A549 (cell line): ENCODE measurements at regions not wholly inside any gene's neighbourhood (a gene's known extent, or its start where the extent isn't known, plus 50 kb on each side); places are given as distances from the start of the nearest gene placed in this dataset.

Experiments used
- ATAC-seq, 2 experiments: fragments of 200-7000 bp in 1 of 2; fragments of >200 bp in 1 of 2; cut with Nextera tagmentation in 1 of 2; cut with Tn5 transposase in 1 of 2; 3 replicates each; pipeline versions ENCODE4 v1.8.0 to v1.9.1; 2018 to 2020; ENCODE audit warnings: mild to moderate bottlenecking in 1 of 2, moderate library complexity in 1 of 2
- CTCF ChIA-PET: fragments of 300-600 bp; sonication (Branson Sonifier 250); formaldehyde crosslinking; extraction: SDS; loops from one replicate; lab custom pipeline; 2021; ENCODE audit warnings: antibody characterized with exemption, inconsistent platforms; lab: Yijun Ruan, JAX
- POLR2A ChIA-PET: fragments of 350-600 bp; formaldehyde crosslinking; extraction: SDS; loops from one replicate; lab custom pipeline; 2021; ENCODE audit warnings: antibody characterized with exemption, inconsistent platforms; lab: Yijun Ruan, JAX
- DNase-seq, 2 experiments: peaks; one replicate each; pipeline versions ENCODE4 v3.0.0 to v3.0.0-alpha.2; 2011 to 2016; ENCODE audit warnings: low read depth in 1 of 2, low spot score in 1 of 2
- FAIRE-seq: peaks from 2 replicates; lab custom pipeline; 2011; peaks lifted over from hg19 to GRCh38; lab: Jason Lieb, UNC
- H3K27ac ChIP-seq, 2 experiments: fragments of >200 bp; sonication (Bioruptor Twin); formaldehyde crosslinking; 3 replicates each; pipeline ENCODE4 v1.5.1; 2016 to 2017
- H3K4me1 ChIP-seq: fragments of >200 bp; sonication (Bioruptor Twin); formaldehyde crosslinking; 3 replicates; pipeline ENCODE4 v1.6.1; 2016
- H3K4me2 ChIP-seq: fragments of >200 bp; sonication (Bioruptor Twin); formaldehyde crosslinking; 3 replicates; pipeline ENCODE4 v1.6.1; 2016
- H3K4me3 ChIP-seq: fragments of >200 bp; sonication (Bioruptor Twin); formaldehyde crosslinking; 3 replicates; pipeline ENCODE4 v1.5.1; 2016
- H3K9me3 ChIP-seq: fragments of >200 bp; sonication (Bioruptor Twin); formaldehyde crosslinking; 3 replicates; pipeline ENCODE4 v1.6.1; 2016
- ATOH8 ChIP-seq: fragments of 250-450 bp; sonication (Bioruptor Pico); IDR thresholded peaks from 2 replicates; pipeline ENCODE4 v1.5.0; 2020; ENCODE audit warnings: low read depth, mild to moderate bottlenecking, moderate library complexity
- BHLHE40 ChIP-seq: IDR thresholded peaks from 2 replicates; pipeline ENCODE4 v1.6.1; 2012; ENCODE audit warnings: low read depth, low read length, inconsistent platforms
- CBX2 ChIP-seq: fragments of 200-600 bp; sonication (generic); IDR thresholded peaks from 2 replicates; pipeline ENCODE4 v1.6.1; 2016; ENCODE audit warnings: low read depth, mild to moderate bottlenecking, borderline replicate concordance
- CBX8 ChIP-seq: fragments of 200-600 bp; sonication (generic); IDR thresholded peaks from 2 replicates; pipeline ENCODE4 v1.6.1; 2016
- CHD2 ChIP-seq: fragments of 150-350 bp; IDR thresholded peaks from 2 replicates; pipeline ENCODE4 v1.6.1; 2014; ENCODE audit warnings: low read length; ENCODE audit not compliant: partially characterized antibody
- EHF ChIP-seq: fragments of 250-450 bp; sonication (Bioruptor Pico); IDR thresholded peaks from 2 replicates; pipeline ENCODE4 v1.5.0; 2020; ENCODE audit warnings: mild to moderate bottlenecking
- ELK1 ChIP-seq: fragments of 150-350 bp; IDR thresholded peaks from 2 replicates; pipeline ENCODE4 v1.6.1; 2014; ENCODE audit warnings: low read depth, mild to moderate bottlenecking, low read length
- EP300 ChIP-seq, 2 experiments: fragments of >200 bp; sonication (Bioruptor Twin); formaldehyde crosslinking; IDR thresholded peaks; 2 replicates in 1 of 2; 3 replicates in 1 of 2; pipeline ENCODE4 v1.6.1; 2016 to 2017
- FOSL2 ChIP-seq, 2 experiments: fragments of 450-650 bp in 1 of 2; fragments of >200 bp in 1 of 2; sonication (Bioruptor Twin) in 1 of 2; formaldehyde crosslinking; IDR thresholded peaks; 2 replicates each; pipeline versions ENCODE4 v1.5.0 to v1.6.1; 2016 to 2020; ENCODE audit warnings: mild to moderate bottlenecking in 1 of 2, moderate library complexity in 1 of 2
- HDAC2 ChIP-seq: fragments of 200-600 bp; sonication (generic); IDR thresholded peaks from 2 replicates; pipeline ENCODE4 v1.6.1; 2016
- HOXB13 ChIP-seq: fragments of 250-450 bp; sonication (Bioruptor Pico); IDR thresholded peaks from 2 replicates; pipeline ENCODE4 v1.5.0; 2020; ENCODE audit warnings: low read depth, mild to moderate bottlenecking, moderate library complexity
- HOXB5 ChIP-seq: fragments of 250-450 bp; sonication (Bioruptor Pico); IDR thresholded peaks from 2 replicates; pipeline ENCODE4 v1.5.0; 2020; ENCODE audit warnings: mild to moderate bottlenecking, moderate library complexity
- JUN ChIP-seq, 2 experiments: fragments of >200 bp; sonication (Bioruptor Twin); formaldehyde crosslinking; IDR thresholded peaks; 2 replicates in 1 of 2; 3 replicates in 1 of 2; pipeline ENCODE4 v1.6.1; 2016 to 2017
- KDM1A ChIP-seq: fragments of 200-600 bp; sonication (generic); IDR thresholded peaks from 2 replicates; pipeline ENCODE4 v1.6.1; 2016; ENCODE audit warnings: low read depth, mild to moderate bottlenecking
- KDM5A ChIP-seq: fragments of 200-600 bp; sonication (generic); IDR thresholded peaks from 2 replicates; pipeline ENCODE4 v1.6.1; 2016; ENCODE audit warnings: antibody characterized with exemption, mild to moderate bottlenecking
- MAFK ChIP-seq: fragments of 450-650 bp; IDR thresholded peaks from 2 replicates; pipeline ENCODE4 v1.6.1; 2014; ENCODE audit not compliant: partially characterized antibody
- MAX ChIP-seq: IDR thresholded peaks from 2 replicates; pipeline ENCODE4 v1.6.1; 2012
- MAZ ChIP-seq: fragments of 150-350 bp; IDR thresholded peaks from 2 replicates; pipeline ENCODE4 v1.6.1; 2014; ENCODE audit warnings: antibody characterized with exemption, low read depth, low read length, borderline replicate concordance
- PBX3 ChIP-seq: IDR thresholded peaks from 2 replicates; pipeline ENCODE4 v1.6.1; 2012
- PHF8 ChIP-seq: fragments of 200-600 bp; sonication (generic); IDR thresholded peaks from 2 replicates; pipeline ENCODE4 v1.6.1; 2016; ENCODE audit warnings: low read depth, mild to moderate bottlenecking, antibody characterized with exemption, moderate library complexity, borderline replicate concordance
- REST ChIP-seq: fragments of 200-600 bp; sonication (generic); IDR thresholded peaks from 2 replicates; pipeline ENCODE4 v1.6.1; 2016; ENCODE audit warnings: antibody characterized with exemption, mild to moderate bottlenecking, moderate library complexity
- RNF2 ChIP-seq: fragments of 200-600 bp; sonication (generic); IDR thresholded peaks from 2 replicates; pipeline ENCODE4 v1.6.1; 2016; ENCODE audit warnings: low read depth, mild to moderate bottlenecking, antibody characterized with exemption, moderate library complexity, borderline replicate concordance
- SREBF2 ChIP-seq: fragments of 450-650 bp; IDR thresholded peaks from 2 replicates; pipeline ENCODE4 v1.6.1; 2014; ENCODE audit warnings: mild to moderate bottlenecking, moderate library complexity
- TFCP2L1 ChIP-seq: fragments of 250-450 bp; sonication (Bioruptor Pico); IDR thresholded peaks from 2 replicates; pipeline ENCODE4 v1.5.0; 2021; ENCODE audit warnings: mild to moderate bottlenecking
- ZC3H11A ChIP-seq: fragments of 450-650 bp; IDR thresholded peaks from 2 replicates; pipeline ENCODE4 v1.6.1; 2014; ENCODE audit warnings: antibody characterized with exemption, mild to moderate bottlenecking
- ZNF302 ChIP-seq: fragments of 250-450 bp; sonication (Bioruptor Pico); IDR thresholded peaks from 2 replicates; pipeline ENCODE4 v1.9.0; 2021; ENCODE audit warnings: inconsistent platforms, mild to moderate bottlenecking, moderate library complexity
- WGBS: methylation state at CpG from one replicate; pipeline ENCODE4 v1.1.6; 2017; ENCODE audit errors: missing lambda C conversion rate; 5-methylcytosine and 5-hydroxymethylcytosine counted together

GRCh38 chr9:103991698-103992097 lies 102.4 kb upstream of the SMC2 start (continued):
- no peak for TF ChIP-seq EP300 (IDR thresholded peaks at IDR 0.05)
- no peak for TF ChIP-seq TFCP2L1 (CRISPR knock-in tag)
- no peak for TF ChIP-seq CBX8
- TF ChIP-seq MAFK: no peak

- no peak overlapping the region for H3K4me3 ChIP-seq
- FAIRE-seq (no peak), ATAC-seq (no peak)
- no peaks in the 10 kb centered on the region for H3K4me1 ChIP-seq
- no peak overlapping the region for H3K27ac ChIP-seq
- H3K9me3 ChIP-seq: no peaks in the 10 kb centered on the region
- WGBS: 39% methylated on average over 3 of the region's 3 CpGs
- TF ChIP-seq CHD2 (no peak), CBX2 (no peak), REST (no peak), PHF8 (no peak), CBX8 (no peak), HDAC2 (no peak), KDM5A (no peak), RNF2 (no peak), HOXB5 (CRISPR knock-in tag) (no peak), HOXB13 (CRISPR knock-in tag) (no peak), TFCP2L1 (CRISPR knock-in tag) (no peak), ZNF302 (CRISPR knock-in tag) (no peak), EHF (CRISPR knock-in tag) (no peak), FOSL2 (IDR thresholded peaks at IDR 0.05) (no peak), FOSL2 (CRISPR knock-in tag; IDR thresholded peaks at IDR 0.05) (no peak), MAZ (no peak), ATOH8 (CRISPR knock-in tag) (no peak), ZC3H11A (no peak), MAX (no peak)
- TF ChIP-seq, all 56 proteins: peak for 0
- ChIA-PET CTCF (interaction anchor here (0.7 kb wide), 1 partner anchor 193 kb away, joined by 3 read pairs; no protein-coding TSS in a partner anchor), POLR2A (no interaction called here)
- H3K4me2 ChIP-seq: no peak overlapping the region
- DNase-seq: no peak
These were observed 101.0 kb upstream of the SMC2 start for GRCh38 chr9:103992938-103993579.

- H3K4me3 ChIP-seq: no peak overlapping the region
- H3K4me1 ChIP-seq: no peaks in the 10 kb centered on the region
- ATAC-seq: no peak
- TF ChIP-seq KDM1A: no peak
- TF ChIP-seq HOXB13 (CRISPR knock-in tag): no peak
- no peak for TF ChIP-seq BHLHE40
- no peak for TF ChIP-seq ELK1
- TF ChIP-seq EHF (CRISPR knock-in tag): no peak
- TF ChIP-seq JUN (IDR thresholded peaks at IDR 0.05): no peak
- no peak for TF ChIP-seq FOSL2 (IDR thresholded peaks at IDR 0.05)
- no peak for TF ChIP-seq FOSL2 (CRISPR knock-in tag; IDR thresholded peaks at IDR 0.05)
- TF ChIP-seq MAZ: no peak
- TF ChIP-seq PBX3: no peak
- TF ChIP-seq MAX: no peak
- TF ChIP-seq SREBF2: no peak
- no peak for TF ChIP-seq ZNF302 (CRISPR knock-in tag)
- no peak overlapping the region for H3K4me2 ChIP-seq
- DNase-seq: no peak
- FAIRE-seq: no peak
- ChIA-PET POLR2A (no interaction called here), CTCF (no interaction called here)
- no peaks in the 10 kb centered on the region for H3K9me3 ChIP-seq
- WGBS: 26% methylated on average over 3 of the region's 3 CpGs
- H3K27ac ChIP-seq: no peak overlapping the region
These were observed 96.2 kb upstream of the SMC2 start for GRCh38 chr9:103997856-103998370.
